ENCODE measurements at regions not wholly inside any gene's neighbourhood (a gene's known extent, or its start where the extent isn't known, plus 50 kb on each side); places are given as distances from the start of the nearest gene placed in this dataset.
"Not testable (repeated sequence)": the region's sequence is repeated elsewhere in the genome, so short reads cannot be mapped to it uniquely, and the experiment has no call there.

DNA sequence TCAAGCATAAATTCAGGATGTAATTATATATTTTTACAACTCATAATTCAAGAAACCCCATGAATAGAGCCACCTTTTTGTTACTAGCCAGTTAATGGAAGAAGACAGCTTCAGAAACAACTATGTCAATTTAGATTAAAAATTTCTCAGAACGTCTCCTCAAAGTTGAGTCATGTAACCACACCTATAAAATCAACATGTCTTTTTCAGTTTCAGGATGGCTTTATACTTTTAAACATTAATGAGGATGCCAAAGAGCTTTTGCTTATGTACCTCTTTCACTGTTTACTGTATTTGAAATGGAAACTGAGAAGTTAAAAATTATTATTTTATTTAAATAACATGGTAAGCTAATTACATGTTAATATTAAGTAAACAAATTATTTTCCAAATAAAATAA lies 280.1 kb downstream of the PTH2R start:
- DNase-seq (ENCODE audit: low spot score), result no peak

GRCh38 chr2:208687720-208688119 lies 281.1 kb downstream of the PTH2R start:
- not testable (repeated sequence) for DNase-seq (ENCODE audit: low spot score)

- no peak for DNase-seq (ENCODE audit: low spot score)
These were observed 291.5 kb downstream of the PTH2R start for GRCh38 chr2:208698114-208698513.

- no peak for DNase-seq (ENCODE audit: low spot score)
These were observed 301.9 kb downstream of the PTH2R start for GRCh38 chr2:208708486-208708885.

DNA sequence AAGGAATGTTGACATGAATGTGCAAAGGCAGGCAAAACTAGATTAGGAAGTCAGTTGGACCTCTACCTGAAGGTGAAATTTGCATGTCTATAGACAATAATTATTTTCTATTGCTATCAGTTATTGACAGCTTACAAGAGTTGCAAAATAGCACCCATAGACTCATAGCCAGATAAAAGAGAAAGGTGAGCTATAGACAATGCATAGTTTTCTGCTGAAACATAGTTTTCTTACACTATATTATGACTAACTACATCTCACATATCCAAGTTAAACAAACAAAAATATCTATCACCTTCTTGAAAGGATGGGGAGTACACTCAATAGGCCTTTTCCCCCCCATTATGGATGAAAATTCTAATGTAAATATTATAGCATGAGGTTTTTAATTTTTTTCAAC lies 305.0 kb downstream of the PTH2R start:
- DNase-seq (ENCODE audit: low spot score), result no peak

DNA sequence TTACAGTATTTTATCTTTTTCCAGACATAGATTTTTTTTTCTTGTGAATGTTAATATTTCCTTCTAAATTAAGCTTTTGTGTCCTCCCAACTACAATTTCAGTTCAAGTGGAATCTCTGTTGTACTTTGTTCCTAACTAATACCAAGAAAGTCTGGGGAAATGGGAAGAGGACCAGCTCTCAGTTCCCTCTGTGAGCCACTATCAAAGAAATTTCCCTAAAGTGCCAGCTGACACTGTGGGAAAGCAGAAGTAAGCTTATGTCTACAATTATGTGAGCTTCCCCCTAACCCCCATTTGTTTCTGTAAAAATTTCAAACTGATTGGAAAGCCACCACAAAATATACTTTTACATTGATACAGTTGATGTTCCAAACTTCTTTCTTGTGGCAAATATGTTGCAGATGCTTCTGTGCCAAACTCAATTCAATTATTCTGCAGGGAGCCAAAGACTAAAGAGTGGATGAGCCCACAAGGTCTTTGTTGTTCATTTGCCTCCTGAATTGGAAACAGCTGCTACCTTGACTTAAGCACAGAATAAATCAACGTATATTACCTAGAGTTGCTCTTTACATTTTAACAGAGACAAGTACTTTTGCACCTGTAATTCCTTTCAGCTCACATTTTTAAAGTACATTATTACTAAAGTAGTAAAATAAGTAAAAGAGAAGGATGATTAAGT lies 306.6 kb downstream of the PTH2R start:
- no peak for DNase-seq (ENCODE audit: low spot score)

DNA sequence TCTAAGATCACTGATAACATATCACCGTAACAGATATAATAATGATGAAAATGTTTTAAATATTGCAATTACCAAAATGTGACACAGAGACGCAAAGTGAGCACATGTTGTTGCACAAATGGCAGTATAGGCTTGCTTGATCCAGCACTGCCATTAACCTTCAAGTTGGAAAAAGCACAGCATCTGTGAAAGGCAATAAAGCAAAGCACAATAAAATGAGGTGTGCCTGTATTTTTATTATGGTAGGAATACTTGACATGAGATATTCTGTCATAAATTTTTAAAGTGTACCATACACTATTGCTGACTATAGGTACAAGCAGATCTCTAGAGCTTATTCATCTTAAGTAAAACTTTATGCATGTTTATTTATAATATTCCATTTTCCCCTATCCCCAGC lies 312.2 kb downstream of the PTH2R start:
- DNase-seq (ENCODE audit: low spot score), result no peak

GRCh38 chr2:208722731-208723130 lies 316.1 kb downstream of the PTH2R start:
- no peak for DNase-seq (ENCODE audit: low spot score)

DNA sequence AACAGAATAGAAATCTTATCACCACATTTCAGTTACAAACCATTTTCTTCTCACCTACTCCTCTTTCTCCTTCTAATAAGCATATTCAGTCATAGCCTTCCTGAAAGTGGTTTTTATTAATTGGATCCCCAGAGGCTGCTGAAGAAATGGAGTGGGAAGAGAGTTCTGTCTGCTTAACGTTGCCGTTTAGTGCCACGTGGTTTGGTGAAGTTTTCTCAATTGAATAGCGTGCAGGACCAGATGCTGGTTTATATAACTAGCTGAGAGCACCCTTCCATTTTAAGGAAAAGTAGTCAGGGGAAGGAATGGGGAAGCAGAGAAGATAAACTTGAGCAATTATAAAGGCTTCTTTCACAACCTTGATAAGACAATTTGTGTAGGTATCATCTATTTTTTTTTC lies 318.7 kb downstream of the PTH2R start:
- no peak for DNase-seq (ENCODE audit: low spot score)

GRCh38 chr2:208726242-208726641 lies 319.6 kb downstream of the PTH2R start:
- no peak for DNase-seq (ENCODE audit: low spot score)

DNA sequence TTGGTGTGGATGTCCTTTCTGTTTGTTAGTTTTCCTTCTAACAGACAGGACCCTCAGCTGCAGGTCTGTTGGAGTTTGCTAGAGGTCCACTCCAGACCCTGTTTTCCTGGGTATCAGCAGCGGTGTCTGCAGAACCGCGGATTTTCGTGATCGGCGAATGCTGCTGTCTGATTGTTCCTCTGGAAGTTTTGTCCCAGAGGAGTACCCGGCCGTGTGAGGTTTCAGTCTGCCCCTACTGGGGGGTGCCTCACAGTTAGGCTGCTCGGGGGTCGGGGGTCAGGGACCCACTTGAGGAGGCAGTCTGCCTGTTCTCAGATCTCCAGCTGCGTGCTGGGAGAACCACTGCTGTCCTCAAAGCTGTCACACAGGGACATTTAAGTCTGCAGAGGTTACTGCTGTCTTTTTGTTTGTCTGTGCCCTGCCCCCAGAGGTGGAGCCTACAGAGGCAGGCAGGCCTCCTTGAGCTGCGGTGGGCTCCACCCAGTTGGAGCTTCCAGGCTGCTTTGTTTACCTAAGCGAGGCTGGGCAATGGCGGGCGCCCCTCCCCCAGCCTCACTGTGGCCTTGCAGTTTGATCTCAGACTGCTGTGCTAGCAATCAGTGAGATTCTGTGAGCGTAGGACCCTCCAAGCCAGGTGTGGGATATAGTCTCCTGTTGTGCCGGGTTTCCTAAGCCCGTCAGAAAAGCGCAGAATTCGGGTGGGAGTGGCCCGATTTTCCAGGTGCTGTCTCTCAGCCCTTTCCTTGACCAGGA lies 345.2 kb downstream of the PTH2R start:
- not testable (repeated sequence) for DNase-seq (ENCODE audit: low spot score)

DNA sequence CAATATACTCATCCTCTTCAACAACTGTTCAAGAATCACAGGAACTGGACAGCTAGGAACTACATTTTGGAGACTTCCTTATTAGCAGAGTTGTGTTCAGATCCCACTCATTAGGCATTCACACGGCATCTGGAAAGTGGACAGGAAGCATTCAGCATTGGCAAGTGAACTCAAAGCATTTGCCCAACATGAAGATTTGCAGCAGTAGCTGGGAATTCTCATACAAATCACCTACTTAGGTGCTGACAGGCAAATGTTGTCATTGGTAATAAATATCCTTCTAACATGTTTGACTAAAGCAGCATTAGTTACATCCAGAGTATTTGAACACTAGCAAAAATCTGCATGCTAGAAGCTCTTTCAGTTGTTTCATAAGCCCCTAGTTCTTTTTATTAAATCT lies 350.8 kb downstream of the PTH2R start:
- DNase-seq (ENCODE audit: low spot score), result no peak

DNA sequence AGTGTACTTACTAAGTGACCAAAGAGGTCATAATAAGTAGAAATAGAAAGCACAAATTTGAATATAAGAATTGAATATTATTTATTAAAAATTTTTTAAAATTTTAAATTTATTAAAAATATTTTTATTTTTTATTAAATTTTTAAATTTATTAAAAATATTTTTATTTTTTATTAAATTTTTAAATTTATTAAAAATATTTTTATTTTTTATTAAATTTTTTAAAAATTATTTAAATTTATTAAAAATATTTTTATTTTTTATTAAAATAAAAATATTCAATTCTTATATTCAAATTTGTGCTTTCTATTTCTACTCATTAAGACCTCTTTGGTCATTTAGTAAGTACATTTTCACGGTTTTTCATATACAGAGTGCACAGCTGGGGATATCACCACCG lies 366.5 kb downstream of the PTH2R start:
- not testable (repeated sequence) for DNase-seq (ENCODE audit: low spot score)

DNA sequence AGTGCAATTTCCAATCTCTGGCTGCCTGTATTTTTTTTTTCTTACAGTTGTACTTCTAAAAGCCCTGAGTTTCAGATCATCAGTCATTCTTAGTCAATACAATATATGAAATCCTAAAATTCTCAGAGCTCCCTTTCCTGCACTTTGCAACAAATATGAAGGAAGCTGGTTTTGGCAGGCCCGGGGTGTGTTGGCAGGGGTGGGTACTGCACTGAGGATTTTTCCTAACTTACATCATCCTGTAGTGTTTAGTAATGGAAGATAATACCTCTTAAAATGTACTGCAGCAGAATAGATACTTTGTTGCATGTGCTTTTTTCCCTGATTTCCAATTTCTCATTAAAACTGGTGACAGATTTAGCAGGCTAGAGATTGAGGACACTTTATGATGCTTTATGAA lies 374.6 kb downstream of the PTH2R start:
- DNase-seq (ENCODE audit: low spot score), result no peak

GRCh38 chr2:208782097-208782496 lies 375.5 kb downstream of the PTH2R start:
- DNase-seq (ENCODE audit: low spot score), result no peak

DNA sequence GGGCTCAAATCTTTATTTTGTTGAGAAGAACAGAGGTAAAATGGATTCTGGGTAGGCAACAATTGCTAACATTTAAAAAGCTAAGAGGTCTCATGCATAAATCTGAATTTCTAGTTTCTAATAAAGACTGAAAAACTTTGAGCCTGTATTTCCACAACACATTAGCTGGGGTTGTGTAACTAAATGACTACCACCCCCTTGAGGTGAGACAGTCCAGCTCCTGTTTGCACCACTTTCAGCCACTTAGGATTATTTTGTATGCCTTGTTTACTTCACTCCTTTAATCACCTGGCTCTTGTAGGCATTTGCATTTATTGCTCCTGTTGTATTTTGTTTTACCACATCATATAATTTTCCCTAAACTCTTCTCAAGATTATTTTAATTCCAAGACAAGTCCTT lies 376.6 kb downstream of the PTH2R start:
- no peak for DNase-seq (ENCODE audit: low spot score)

GRCh38 chr2:208784774-208785173 lies 378.2 kb downstream of the PTH2R start:
- not testable (repeated sequence) for DNase-seq (ENCODE audit: low spot score)

DNA sequence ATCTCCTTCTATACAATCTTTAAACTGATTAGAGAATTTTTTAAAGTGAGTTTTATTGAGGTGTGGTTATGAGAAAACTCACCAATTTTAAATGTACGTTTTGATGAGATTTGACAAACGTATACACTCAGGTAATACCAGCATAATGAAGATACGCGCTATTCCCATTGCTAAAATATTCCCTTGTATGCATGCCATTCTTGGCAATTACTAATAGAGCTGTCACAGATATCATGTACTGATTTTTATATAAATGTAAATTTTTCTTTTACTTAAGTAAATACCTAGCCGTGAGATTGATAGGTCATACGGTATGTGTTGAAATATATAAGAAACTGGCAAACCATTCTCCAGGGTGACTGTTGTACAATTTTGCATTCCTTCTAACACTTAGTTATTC lies 384.7 kb downstream of the PTH2R start:
- DNase-seq (ENCODE audit: low spot score), result no peak

- no peak for DNase-seq (ENCODE audit: low spot score)
These were observed 386.2 kb downstream of the PTH2R start for GRCh38 chr2:208792766-208793165.

DNA sequence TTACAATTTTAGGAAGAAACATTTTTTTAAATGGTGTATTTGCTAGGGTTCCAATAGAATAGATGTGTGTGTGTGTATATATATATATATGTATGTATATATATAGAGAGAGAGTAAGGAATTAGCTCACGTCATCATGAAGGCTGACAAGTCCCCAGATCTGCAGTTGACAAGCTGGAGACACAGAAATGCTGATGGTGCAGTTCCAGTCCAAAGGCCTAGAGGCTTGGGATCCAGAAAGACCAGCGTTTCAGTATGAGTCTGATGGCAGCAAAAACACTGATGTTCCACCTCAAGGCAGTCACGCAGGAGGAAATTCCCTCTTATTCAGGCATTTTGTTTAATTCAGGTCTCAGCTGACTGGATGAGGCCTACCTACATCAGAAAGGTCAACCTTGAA lies 386.8 kb downstream of the PTH2R start:
- no peak for DNase-seq (ENCODE audit: low spot score)

- no peak for DNase-seq (ENCODE audit: low spot score)
These were observed 387.8 kb downstream of the PTH2R start for GRCh38 chr2:208794288-208794975.

DNA sequence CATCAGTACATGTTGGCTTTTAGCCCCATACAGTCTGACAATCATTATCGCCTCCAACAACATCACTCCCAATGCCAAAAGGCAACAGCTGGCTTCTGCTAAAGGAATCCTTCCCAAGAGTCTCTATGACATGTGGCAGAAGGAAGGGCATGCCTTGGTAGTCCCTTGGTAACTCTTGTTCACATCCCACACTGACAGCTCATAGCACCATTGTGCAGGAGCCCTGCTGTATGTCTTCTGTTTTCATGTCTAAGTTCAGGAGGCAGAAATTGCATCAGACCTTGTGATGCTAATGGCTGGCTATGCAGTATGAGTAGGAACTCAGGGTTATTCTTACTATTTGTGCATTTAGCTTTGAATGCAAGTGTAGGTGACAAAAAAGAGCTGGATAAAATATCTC lies 392.1 kb downstream of the PTH2R start:
- no peak for DNase-seq (ENCODE audit: low spot score)

GRCh38 chr2:208799397-208799796 lies 392.8 kb downstream of the PTH2R start:
- no peak for DNase-seq (ENCODE audit: low spot score)

Measured in germinal center (tissue), 1 donor.